HFFc6 (cell line): ENCODE measurements at regions not wholly inside any gene's neighbourhood (a gene's known extent, or its start where the extent isn't known, plus 50 kb on each side); places are given as distances from the start of the nearest gene placed in this dataset.
A peak's percentile ranks its signal among the peaks of the same experiment; 100 is the strongest.

Source experiments
- DNase-seq: peaks from one replicate; pipeline ENCODE4 v3.0.0-alpha.2; 2018
- H3K27ac Mint-ChIP-seq: 2 replicates; pipeline ENCODE4 v1.8.0; 2020; ENCODE audit warnings: mild to moderate bottlenecking, mixed read lengths
- H3K27me3 Mint-ChIP-seq: 2 replicates; pipeline ENCODE4 v1.8.0; 2021; ENCODE audit warnings: mild to moderate bottlenecking, moderate library complexity, mixed read lengths; ENCODE audit not compliant: insufficient read depth
- H3K36me3 Mint-ChIP-seq: 2 replicates; pipeline ENCODE4 v1.8.0; 2021; ENCODE audit warnings: low read depth, mixed read lengths
- H3K4me1 Mint-ChIP-seq: 2 replicates; pipeline ENCODE4 v1.8.0; 2020; ENCODE audit warnings: low read depth, mixed read lengths
- H3K4me3 Mint-ChIP-seq: 2 replicates; pipeline ENCODE4 v1.8.0; 2020; ENCODE audit warnings: mild to moderate bottlenecking, moderate library complexity, mixed read lengths
- H3K9me3 Mint-ChIP-seq: 2 replicates; pipeline ENCODE4 v1.8.0; 2020; ENCODE audit warnings: mild to moderate bottlenecking, mixed read lengths
- TF ChIP-seq, protein P1 (sequence below): fragments of 200-600 bp; sonication (generic); IDR thresholded peaks from 2 replicates; pipeline ENCODE4 v1.5.0; 2021; ENCODE audit warnings: antibody characterized with exemption, mild to moderate bottlenecking

DNA sequence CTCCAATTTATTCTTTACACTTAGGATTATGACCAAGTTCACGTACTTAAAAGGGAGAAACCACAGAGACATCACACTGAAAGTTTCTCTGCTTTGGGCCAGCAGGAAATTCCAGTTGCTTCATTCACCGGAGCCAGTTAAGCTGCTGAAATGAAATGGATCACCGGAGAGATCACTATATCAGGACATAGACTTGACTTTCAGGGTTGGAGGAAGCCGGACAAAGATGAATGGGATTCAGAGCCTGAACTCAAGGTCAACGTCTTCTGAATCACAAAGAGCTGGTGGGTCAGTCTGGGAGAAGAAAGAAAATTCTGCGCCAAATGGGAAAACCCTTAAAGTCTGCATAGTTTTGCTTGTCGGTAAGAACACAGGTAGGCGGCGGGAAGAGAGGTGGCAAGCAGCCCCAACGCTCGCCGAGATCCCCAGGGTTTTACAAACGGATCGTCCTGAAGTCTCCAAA, 81.9 kb upstream of the CCDC28A start:
- TF ChIP-seq, protein P1, sequence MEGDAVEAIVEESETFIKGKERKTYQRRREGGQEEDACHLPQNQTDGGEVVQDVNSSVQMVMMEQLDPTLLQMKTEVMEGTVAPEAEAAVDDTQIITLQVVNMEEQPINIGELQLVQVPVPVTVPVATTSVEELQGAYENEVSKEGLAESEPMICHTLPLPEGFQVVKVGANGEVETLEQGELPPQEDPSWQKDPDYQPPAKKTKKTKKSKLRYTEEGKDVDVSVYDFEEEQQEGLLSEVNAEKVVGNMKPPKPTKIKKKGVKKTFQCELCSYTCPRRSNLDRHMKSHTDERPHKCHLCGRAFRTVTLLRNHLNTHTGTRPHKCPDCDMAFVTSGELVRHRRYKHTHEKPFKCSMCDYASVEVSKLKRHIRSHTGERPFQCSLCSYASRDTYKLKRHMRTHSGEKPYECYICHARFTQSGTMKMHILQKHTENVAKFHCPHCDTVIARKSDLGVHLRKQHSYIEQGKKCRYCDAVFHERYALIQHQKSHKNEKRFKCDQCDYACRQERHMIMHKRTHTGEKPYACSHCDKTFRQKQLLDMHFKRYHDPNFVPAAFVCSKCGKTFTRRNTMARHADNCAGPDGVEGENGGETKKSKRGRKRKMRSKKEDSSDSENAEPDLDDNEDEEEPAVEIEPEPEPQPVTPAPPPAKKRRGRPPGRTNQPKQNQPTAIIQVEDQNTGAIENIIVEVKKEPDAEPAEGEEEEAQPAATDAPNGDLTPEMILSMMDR: no peak
- DNase-seq: peak; percentile 56
- Mint-ChIP-seq H3K27me3 (peaks cover 2% of the 10 kb centered on the region; the same call in 1 of the 2 replicates), H3K9me3 (no peaks in the 10 kb centered on the region), H3K4me1 (peaks cover 18% of the 10 kb centered on the region), H3K4me3 (peak overlapping the region; percentile 89), H3K27ac (peak overlapping the region; percentile 82), H3K36me3 (no peaks in the 10 kb centered on the region)

DNA sequence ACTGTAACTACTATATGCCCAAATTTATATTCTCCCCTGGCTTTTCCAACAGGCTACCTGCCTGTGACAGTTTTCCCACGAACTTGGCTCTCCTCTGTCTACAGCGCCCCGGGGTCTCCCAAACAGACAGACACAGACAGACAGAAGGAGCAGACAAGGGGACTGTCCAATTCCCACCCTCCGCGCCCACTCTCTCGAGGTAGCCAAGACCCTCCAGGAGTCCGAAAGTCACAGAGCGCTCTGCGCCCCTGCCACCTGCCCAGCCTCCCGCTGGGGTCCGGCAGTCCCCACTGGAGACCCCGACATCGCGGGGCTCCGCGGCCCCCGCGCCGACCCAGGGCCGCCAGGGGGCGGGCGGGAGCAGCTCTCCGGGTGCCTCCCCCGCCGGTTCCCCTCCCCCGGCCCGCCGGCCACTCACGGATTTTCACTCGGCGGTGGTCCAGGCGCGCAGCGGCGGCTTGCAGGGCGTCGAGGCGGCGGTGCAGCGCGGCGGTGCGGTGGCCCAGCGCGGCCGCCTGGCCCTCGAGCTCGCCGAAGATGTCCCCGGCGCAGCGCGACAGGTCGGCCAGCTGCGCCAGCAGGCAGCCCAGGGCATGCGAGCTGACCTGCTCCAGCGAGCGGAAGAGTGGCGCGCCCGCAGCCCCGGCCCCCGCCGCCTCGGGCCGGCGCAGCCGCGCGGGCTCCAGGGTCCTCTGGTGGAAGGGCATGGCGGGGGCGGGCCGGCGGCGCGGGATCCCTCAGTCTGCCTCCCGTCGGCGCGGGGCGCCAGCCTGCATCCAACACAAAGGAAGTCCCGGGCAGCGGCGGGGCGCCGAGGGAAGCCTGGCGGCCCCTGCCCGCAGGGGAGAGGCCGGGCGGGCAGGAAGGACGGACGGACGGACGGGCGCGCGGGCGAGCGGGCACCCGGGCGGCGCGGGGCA, 81.3 kb upstream of the CCDC28A start:
- peaks cover 18% of the 10 kb centered on the region for H3K4me1 Mint-ChIP-seq
- TF ChIP-seq, protein P1: peak; percentile 97
- peak overlapping the region; percentile 89 for H3K4me3 Mint-ChIP-seq
- peak overlapping the region; percentile 82 for H3K27ac Mint-ChIP-seq
- H3K27me3 Mint-ChIP-seq: peaks cover 2% of the 10 kb centered on the region; the same call in 1 of the 2 replicates
- no peaks in the 10 kb centered on the region for H3K36me3 Mint-ChIP-seq
- no peaks in the 10 kb centered on the region for H3K9me3 Mint-ChIP-seq
- DNase-seq: peak; percentile 16

DNA sequence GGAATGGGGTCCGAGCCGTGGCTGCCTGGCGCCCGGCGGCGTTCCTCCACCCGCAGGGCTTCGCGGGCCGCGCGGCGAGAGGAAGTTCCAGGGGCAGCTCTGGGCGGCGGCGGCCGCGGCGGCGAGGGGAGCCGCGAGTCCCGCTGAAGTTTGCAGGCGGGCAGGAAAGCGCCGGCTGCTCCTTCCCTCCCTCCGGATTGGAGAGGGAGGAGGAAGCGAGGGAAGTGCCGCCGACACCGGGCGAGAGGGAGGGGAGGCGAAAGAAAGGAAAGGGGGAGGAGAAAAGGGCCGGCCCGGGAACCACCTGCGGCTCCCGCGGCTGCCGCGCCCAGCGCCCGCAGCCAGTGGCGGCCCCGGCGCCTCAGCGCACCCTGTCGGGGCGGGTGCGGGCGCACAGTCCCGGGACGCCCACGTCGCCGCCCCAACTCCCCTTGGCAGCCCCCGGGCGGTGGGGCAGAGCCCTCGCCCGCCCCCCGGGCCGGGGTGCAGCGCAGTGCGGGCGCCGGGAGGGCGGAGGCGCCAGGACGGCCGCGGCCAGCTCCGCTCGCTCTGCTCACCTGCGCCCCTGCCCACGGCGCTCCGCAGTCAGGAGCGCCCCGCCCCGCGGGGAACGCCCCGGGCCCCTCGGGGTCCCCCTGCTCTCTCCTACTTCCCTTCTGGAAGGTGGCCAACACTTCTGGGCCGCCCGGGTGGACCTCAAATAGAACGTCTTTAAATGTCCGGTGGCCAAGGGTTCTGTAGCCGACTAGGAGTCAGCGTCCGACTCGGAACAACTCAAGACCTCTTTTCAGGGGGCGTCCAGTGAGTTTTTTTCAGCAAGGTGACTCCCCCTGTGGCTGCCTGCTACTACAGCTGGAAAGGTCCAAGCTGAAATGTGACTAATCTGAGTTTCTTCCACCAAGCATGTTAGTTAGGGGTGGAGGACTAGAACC, 80.3 kb upstream of the CCDC28A start:
- DNase-seq: peak; percentile 44
- Mint-ChIP-seq H3K9me3 (no peaks in the 10 kb centered on the region), H3K27me3 (peaks cover 5% of the 10 kb centered on the region; the same call in 1 of the 2 replicates), H3K36me3 (no peaks in the 10 kb centered on the region), H3K4me1 (peaks cover 18% of the 10 kb centered on the region), H3K27ac (peak overlapping the region; percentile 64), H3K4me3 (peak overlapping the region; percentile 89)
- TF ChIP-seq, protein P1: peak; percentile 20

DNA sequence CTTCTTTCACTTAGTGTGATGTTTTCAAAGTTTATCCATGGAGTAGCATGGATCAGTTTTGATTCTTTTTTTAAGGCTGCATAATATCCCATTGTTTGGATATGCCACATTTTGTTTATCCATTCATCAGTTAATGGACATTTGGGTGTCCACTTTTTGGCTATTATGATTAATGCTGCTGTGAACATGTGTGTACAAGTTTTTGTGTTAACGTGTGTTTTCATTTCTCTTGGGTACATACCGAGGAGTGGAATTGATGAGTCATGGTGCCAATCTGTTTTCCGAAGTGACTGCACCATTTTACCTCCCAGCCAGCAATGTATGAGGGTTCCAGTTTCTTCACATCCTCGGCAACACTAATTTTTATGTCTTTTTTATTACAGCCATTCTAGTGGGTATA, 78.4 kb upstream of the CCDC28A start:
- Mint-ChIP-seq H3K27ac (no peak overlapping the region), H3K36me3 (no peaks in the 10 kb centered on the region), H3K9me3 (no peaks in the 10 kb centered on the region), H3K4me1 (peaks cover 18% of the 10 kb centered on the region), H3K27me3 (peaks cover 5% of the 10 kb centered on the region; the same call in 1 of the 2 replicates), H3K4me3 (no peak overlapping the region)
- no peak for DNase-seq
- TF ChIP-seq, protein P1: no peak

DNA sequence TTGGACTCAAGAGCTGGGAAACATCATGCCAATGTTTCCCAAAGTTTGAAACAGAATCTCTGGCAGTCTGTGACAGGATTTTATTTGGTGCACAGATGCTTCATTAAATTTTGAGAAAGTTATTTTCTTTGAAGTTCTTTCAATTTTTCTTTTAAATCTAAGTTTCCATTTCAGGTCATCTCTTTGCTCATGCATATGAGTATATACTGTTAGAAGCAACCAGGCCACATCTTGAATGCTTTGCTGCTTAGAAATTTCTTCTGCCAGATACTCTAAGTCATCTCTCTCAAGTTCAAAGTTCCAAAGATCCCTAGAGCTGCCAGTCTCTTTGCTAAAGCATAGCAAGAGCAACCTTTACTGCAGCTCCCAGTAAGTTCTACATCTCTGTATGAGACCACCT, 59.1 kb upstream of the CCDC28A start:
- Mint-ChIP-seq H3K27ac (no peak overlapping the region), H3K36me3 (no peaks in the 10 kb centered on the region), H3K4me1 (peaks cover 9% of the 10 kb centered on the region), H3K27me3 (peaks cover 17% of the 10 kb centered on the region), H3K4me3 (no peak overlapping the region), H3K9me3 (peaks cover 16% of the 10 kb centered on the region; the same call in 1 of the 2 replicates)
- TF ChIP-seq, protein P1: no peak
- no peak for DNase-seq
